Neural progenitor cell (in vitro differentiated cells): ENCODE measurements at regions not wholly inside any gene's neighbourhood (a gene's known extent, or its start where the extent isn't known, plus 50 kb on each side); places are given as distances from the start of the nearest gene placed in this dataset.
A peak's percentile ranks its signal among the peaks of the same experiment; 100 is the strongest.

Experiments used
- DNase-seq: peaks from one replicate; pipeline ENCODE4 v3.0.0-alpha.2; 2016; ENCODE audit warnings: low spot score
- H2AFZ ChIP-seq: fragments of 200-600 bp; sonication (generic); replicated peaks from 2 replicates; pipeline ENCODE4 v1.6.1; 2016; ENCODE audit warnings: antibody characterized with exemption
- H3F3A ChIP-seq: fragments of 200-600 bp; sonication (generic); 2 replicates; pipeline ENCODE4 v1.6.1; 2016; ENCODE audit warnings: antibody characterized with exemption, low read depth
- H3K27ac ChIP-seq: fragments of 200-600 bp; sonication (generic); 2 replicates; pipeline ENCODE4 v1.5.1; 2016; ENCODE audit warnings: mild to moderate bottlenecking
- H3K27me3 ChIP-seq: fragments of 200-600 bp; sonication (generic); 2 replicates; pipeline ENCODE4 v1.6.1; 2016; ENCODE audit warnings: mild to moderate bottlenecking, moderate library complexity
- H3K36me3 ChIP-seq: fragments of 200-600 bp; sonication (generic); 2 replicates; pipeline ENCODE4 v1.5.1; 2016
- H3K4me1 ChIP-seq: fragments of 200-600 bp; sonication (generic); 2 replicates; pipeline ENCODE4 v1.6.1; 2016; ENCODE audit warnings: mixed run types
- H3K4me2 ChIP-seq: fragments of 200-600 bp; sonication (generic); 2 replicates; pipeline ENCODE4 v1.6.1; 2016
- H3K4me3 ChIP-seq: fragments of 200-600 bp; sonication (generic); 2 replicates; pipeline ENCODE4 v1.5.1; 2016
- H3K79me2 ChIP-seq: fragments of 200-600 bp; sonication (generic); 2 replicates; pipeline ENCODE4 v1.6.1; 2016; ENCODE audit warnings: low read depth
- H3K9ac ChIP-seq: fragments of 200-600 bp; sonication (generic); 2 replicates; pipeline ENCODE4 v1.6.1; 2016
- H3K9me3 ChIP-seq: fragments of 200-600 bp; sonication (generic); 2 replicates; pipeline ENCODE4 v1.5.1; 2016; ENCODE audit warnings: low read depth
- H4K20me1 ChIP-seq: fragments of 200-600 bp; sonication (generic); 2 replicates; pipeline ENCODE4 v1.6.1; 2016; ENCODE audit warnings: low read depth
- H3K27ac Mint-ChIP-seq: 3 replicates; pipeline ENCODE4 v1.8.0; 2021; ENCODE audit warnings: mixed read lengths
- H3K27me3 Mint-ChIP-seq: 2 replicates; pipeline ENCODE4 v1.8.0; 2022; ENCODE audit warnings: low read depth, mild to moderate bottlenecking, inconsistent platforms, moderate library complexity, mixed read lengths; ENCODE audit not compliant: insufficient read depth
- H3K36me3 Mint-ChIP-seq: 3 replicates; pipeline ENCODE4 v1.8.0; 2021; ENCODE audit warnings: mixed read lengths
- H3K4me1 Mint-ChIP-seq: 3 replicates; pipeline ENCODE4 v1.8.0; 2021; ENCODE audit warnings: mixed read lengths
- H3K4me3 Mint-ChIP-seq: 3 replicates; pipeline ENCODE4 v1.8.0; 2021; ENCODE audit warnings: mild to moderate bottlenecking, moderate library complexity, mixed read lengths
- H3K9me3 Mint-ChIP-seq: 3 replicates; pipeline ENCODE4 v1.8.0; 2020; ENCODE audit warnings: mixed read lengths
- CTCF ChIP-seq: fragments of 200-600 bp; sonication (generic); IDR thresholded peaks from 2 replicates; pipeline ENCODE4 v1.5.1; 2017; ENCODE audit warnings: antibody characterized with exemption, mild to moderate bottlenecking
- EZH2 ChIP-seq: fragments of 200-600 bp; sonication (generic); IDR thresholded peaks from 2 replicates; pipeline ENCODE4 v1.6.1; 2017; ENCODE audit warnings: antibody characterized with exemption, mild to moderate bottlenecking, moderate library complexity
- EZH2phosphoT487 ChIP-seq: fragments of 200-600 bp; sonication (generic); IDR thresholded peaks from 2 replicates; pipeline ENCODE4 v1.6.1; 2017; ENCODE audit warnings: antibody characterized with exemption

DNA sequence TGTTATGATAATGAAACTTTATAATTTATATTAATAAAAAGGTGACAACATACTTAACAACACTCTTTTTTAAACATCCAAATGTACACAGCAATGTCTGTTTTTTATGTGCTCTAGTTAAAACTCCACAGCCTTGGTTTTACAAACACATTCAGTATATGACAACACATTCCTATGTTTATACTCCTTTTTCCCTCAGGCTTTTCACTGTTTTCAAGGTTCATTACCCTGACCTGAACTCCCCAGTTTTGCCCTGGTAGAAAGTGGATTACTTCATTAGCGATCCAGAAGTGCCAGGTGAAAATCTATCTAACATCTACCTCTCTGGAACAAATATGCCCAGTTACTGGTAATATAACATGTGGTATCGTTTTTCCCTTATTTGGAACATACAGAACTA lies 340.2 kb upstream of the DDHD1 start:
- Histone ChIP-seq H4K20me1 (no peaks in the 10 kb centered on the region), H3F3A (no peaks in the 10 kb centered on the region), H3K4me2 (no peak overlapping the region), H3K79me2 (no peaks in the 10 kb centered on the region), H3K4me3 (no peak overlapping the region), H3K9me3 (no peaks in the 10 kb centered on the region), H3K9ac (no peak overlapping the region), H3K4me1 (peaks cover 21% of the 10 kb centered on the region), H3K36me3 (no peaks in the 10 kb centered on the region), H3K27ac (no peak overlapping the region), H2AFZ (no peak overlapping the region), H3K27me3 (no peaks in the 10 kb centered on the region)
- Mint-ChIP-seq H3K4me1 (peaks cover 11% of the 10 kb centered on the region), H3K27ac (no peak overlapping the region), H3K27me3 (no peaks in the 10 kb centered on the region), H3K4me3 (no peak overlapping the region), H3K36me3 (no peaks in the 10 kb centered on the region), H3K9me3 (no peaks in the 10 kb centered on the region)
- no peak for DNase-seq
- TF ChIP-seq EZH2: no peak
- TF ChIP-seq CTCF: no peak

DNA sequence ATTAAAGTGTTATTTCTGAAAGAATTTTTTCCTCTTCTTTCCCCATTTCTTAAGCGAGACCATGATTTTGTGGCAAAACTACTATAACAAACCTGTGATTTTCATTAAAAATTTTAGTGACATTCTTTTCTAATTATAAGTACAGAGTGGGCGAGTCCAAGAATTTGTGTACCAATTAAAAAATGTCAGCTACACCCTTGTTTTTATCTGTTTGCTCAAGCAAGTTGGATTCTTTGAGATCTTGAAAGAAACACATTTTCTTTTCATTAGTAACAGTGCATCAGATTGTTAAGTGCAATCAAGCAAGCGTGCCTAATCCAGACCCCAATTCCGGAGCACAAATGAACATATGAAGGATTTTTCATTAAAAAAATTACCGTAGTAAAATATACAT lies 338.8 kb upstream of the DDHD1 start:
- no peaks in the 10 kb centered on the region for H3K27me3 ChIP-seq
- Mint-ChIP-seq H3K4me1 (peaks cover 11% of the 10 kb centered on the region), H3K36me3 (no peaks in the 10 kb centered on the region), H3K27ac (no peak overlapping the region), H3K4me3 (no peak overlapping the region), H3K9me3 (peaks cover 4% of the 10 kb centered on the region), H3K27me3 (no peaks in the 10 kb centered on the region)
- no peak overlapping the region for H3K9ac ChIP-seq
- DNase-seq: no peak
- no peaks in the 10 kb centered on the region for H3F3A ChIP-seq
- H3K36me3 ChIP-seq: no peaks in the 10 kb centered on the region
- no peak overlapping the region for H3K4me3 ChIP-seq
- no peaks in the 10 kb centered on the region for H4K20me1 ChIP-seq
- no peaks in the 10 kb centered on the region for H3K9me3 ChIP-seq
- H3K4me1 ChIP-seq: peaks cover 21% of the 10 kb centered on the region
- no peaks in the 10 kb centered on the region for H3K79me2 ChIP-seq
- no peak overlapping the region for H3K4me2 ChIP-seq
- peak overlapping the region; percentile 54 for H2AFZ ChIP-seq
- TF ChIP-seq CTCF: no peak
- no peak for TF ChIP-seq EZH2
- TF ChIP-seq EZH2phosphoT487: no peak
- H3K27ac ChIP-seq: no peak overlapping the region

DNA sequence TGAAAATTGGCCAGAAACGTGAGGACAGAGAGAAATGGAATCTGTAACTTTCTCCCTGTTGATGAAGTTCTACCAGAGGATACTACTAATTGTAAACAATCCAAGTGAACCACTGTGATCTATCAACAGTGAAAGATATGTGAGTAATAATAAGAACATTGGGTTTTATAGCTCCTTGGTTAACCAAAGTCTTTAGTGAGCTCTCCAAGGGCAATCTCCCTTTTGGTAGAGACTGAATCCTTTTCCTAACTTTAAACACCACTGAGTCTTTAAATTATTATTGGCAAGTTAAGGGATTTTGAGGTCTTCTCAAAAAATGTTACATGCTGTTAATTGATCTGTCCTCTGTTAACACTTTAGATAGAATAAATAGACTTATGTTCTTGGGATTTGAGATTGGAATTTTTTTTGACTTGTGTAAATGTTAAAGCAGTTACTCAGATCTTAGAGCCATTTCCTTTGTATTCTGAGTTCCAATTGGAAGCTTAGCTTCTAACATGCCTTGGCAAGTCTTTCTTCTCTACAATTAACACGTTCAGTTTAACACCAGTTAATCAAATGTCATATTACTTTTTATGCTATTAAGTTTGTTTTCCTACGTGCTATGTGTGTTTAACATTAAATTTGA lies 338.2 kb upstream of the DDHD1 start:
- no peak overlapping the region for H3K9ac ChIP-seq
- H3K27me3 ChIP-seq: no peaks in the 10 kb centered on the region
- H3K9me3 Mint-ChIP-seq: peaks cover 4% of the 10 kb centered on the region
- peaks cover 11% of the 10 kb centered on the region for H3K4me1 Mint-ChIP-seq
- H3K4me2 ChIP-seq: no peak overlapping the region
- no peaks in the 10 kb centered on the region for H3K9me3 ChIP-seq
- no peak for DNase-seq
- H3K4me1 ChIP-seq: peaks cover 21% of the 10 kb centered on the region
- H3K27ac ChIP-seq: no peak overlapping the region
- no peaks in the 10 kb centered on the region for H4K20me1 ChIP-seq
- H3K79me2 ChIP-seq: no peaks in the 10 kb centered on the region
- no peak overlapping the region for H3K4me3 Mint-ChIP-seq
- H3F3A ChIP-seq: no peaks in the 10 kb centered on the region
- no peak overlapping the region for H3K4me3 ChIP-seq
- peak overlapping the region; percentile 54 for H2AFZ ChIP-seq
- TF ChIP-seq CTCF (no peak), EZH2 (no peak), EZH2phosphoT487 (no peak)
- no peaks in the 10 kb centered on the region for H3K27me3 Mint-ChIP-seq
- H3K36me3 ChIP-seq: no peaks in the 10 kb centered on the region
- H3K27ac Mint-ChIP-seq: no peak overlapping the region
- H3K36me3 Mint-ChIP-seq: no peaks in the 10 kb centered on the region
